Fibroblast of peridontal ligament (primary cell): ENCODE measurements at regions not wholly inside any gene's neighbourhood (a gene's known extent, or its start where the extent isn't known, plus 50 kb on each side); places are given as distances from the start of the nearest gene placed in this dataset.

Experiments used
- DNase-seq: peaks from one replicate; pipeline ENCODE4 v3.0.0-alpha.2; 2010; ENCODE audit errors: extremely low read depth

GRCh38 chr6:152905551-152906299 is 77.1 kb downstream of the FBXO5 start:
- DNase-seq = no peak

- DNase-seq = no peak
Measured at GRCh38 chr6:152909241-152909640, 73.6 kb downstream of the FBXO5 start.

GRCh38 chr6:152916035-152916434 is 66.8 kb downstream of the FBXO5 start:
- no peak for DNase-seq

- DNase-seq = no peak
Measured at GRCh38 chr6:152918991-152919390, 63.9 kb downstream of the FBXO5 start.

- no peak for DNase-seq
Measured at GRCh38 chr6:152920016-152920415, 62.8 kb downstream of the FBXO5 start.
